Keratinocyte (primary cell): ENCODE measurements at regions not wholly inside any gene's neighbourhood (a gene's known extent, or its start where the extent isn't known, plus 50 kb on each side); places are given as distances from the start of the nearest gene placed in this dataset.

Experiments
- EZH2 ChIP-seq: IDR thresholded peaks from one replicate; pipeline ENCODE4 v1.6.1; 2012; ENCODE audit warnings: inconsistent platforms, mild to moderate bottlenecking, low read length, moderate library complexity
- TF ChIP-seq, protein P1 (sequence below), 3 experiments: IDR thresholded peaks in 1 of 3; conservative IDR thresholded peaks in 1 of 3; optimal IDR thresholded peaks in 1 of 3; 2 replicates in 2 of 3; 3 replicates in 1 of 3; pipeline versions ENCODE3 to v1.5.1; 2011; ENCODE audit warnings: low read length in 3 of 3, mild to moderate bottlenecking in 3 of 3, moderate library complexity in 2 of 3, control low read depth in 1 of 3, inconsistent platforms in 1 of 3; ENCODE audit not compliant: insufficient read depth in 2 of 3; ENCODE audit errors: extremely low read depth in 1 of 3

DNA sequence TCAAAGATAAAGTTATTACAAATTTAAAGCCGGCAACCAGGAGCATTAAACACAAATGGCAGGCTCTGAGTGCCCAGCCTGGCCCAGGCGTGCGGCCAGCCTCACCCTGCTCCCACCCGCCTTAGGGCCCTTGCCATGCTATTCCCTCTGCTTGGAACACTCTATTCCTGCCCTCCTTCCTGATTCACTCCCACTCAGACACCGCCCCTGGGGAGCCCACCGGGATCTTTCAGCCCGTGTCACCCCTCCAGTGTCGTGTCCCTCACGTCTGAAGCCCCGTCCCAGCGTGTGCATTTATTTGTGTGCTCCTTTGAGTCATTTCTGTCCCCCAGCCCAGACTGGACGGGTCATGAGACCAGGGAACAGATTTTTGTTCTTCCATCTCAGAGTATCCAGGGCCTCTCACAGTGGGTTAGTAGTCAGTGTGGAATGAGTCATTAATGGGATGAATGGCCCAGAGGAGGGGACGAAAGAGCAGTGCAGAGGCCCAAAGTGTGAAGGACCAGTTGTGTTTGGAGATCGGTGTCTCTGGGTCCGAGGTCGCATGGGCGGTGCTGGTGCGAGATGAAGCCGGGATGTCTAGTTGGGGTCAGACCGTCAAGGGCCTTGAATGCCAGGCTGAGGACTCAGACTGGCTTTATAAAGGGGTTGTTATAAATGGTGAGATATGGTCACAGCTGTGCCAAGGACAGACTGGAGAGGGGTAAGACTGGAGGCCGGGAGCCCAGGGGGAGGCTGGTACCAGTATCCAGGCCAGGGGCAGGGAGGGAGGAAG, 58.9 kb upstream of the SLC6A6 start:
- no peak for TF ChIP-seq EZH2
- TF ChIP-seq, protein P1, sequence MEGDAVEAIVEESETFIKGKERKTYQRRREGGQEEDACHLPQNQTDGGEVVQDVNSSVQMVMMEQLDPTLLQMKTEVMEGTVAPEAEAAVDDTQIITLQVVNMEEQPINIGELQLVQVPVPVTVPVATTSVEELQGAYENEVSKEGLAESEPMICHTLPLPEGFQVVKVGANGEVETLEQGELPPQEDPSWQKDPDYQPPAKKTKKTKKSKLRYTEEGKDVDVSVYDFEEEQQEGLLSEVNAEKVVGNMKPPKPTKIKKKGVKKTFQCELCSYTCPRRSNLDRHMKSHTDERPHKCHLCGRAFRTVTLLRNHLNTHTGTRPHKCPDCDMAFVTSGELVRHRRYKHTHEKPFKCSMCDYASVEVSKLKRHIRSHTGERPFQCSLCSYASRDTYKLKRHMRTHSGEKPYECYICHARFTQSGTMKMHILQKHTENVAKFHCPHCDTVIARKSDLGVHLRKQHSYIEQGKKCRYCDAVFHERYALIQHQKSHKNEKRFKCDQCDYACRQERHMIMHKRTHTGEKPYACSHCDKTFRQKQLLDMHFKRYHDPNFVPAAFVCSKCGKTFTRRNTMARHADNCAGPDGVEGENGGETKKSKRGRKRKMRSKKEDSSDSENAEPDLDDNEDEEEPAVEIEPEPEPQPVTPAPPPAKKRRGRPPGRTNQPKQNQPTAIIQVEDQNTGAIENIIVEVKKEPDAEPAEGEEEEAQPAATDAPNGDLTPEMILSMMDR (optimal IDR thresholded peaks at IDR 0.05 in 1 of 3, IDR thresholded peaks at IDR 0.05 in 1 of 3, conservative IDR thresholded peaks at IDR 0.05 in 1 of 3; ENCODE audit: extremely low read depth in 1 of 3, insufficient read depth in 2 of 3, low read length in 3 of 3) = no peak
